Mesothelial cell of epicardium (in vitro differentiated cells): ENCODE measurements at regions not wholly inside any gene's neighbourhood (a gene's known extent, or its start where the extent isn't known, plus 50 kb on each side); places are given as distances from the start of the nearest gene placed in this dataset.

ENCODE experiments used
- DNase-seq, 2 experiments: peaks; one replicate each; pipeline ENCODE4 v3.0.0; 2021; ENCODE audit warnings: low spot score in 2 of 2; ENCODE audit not compliant: unreplicated experiment in 2 of 2
- H3K27ac Mint-ChIP-seq: 2 replicates; pipeline ENCODE4 v1.8.0; 2021; ENCODE audit warnings: mixed read lengths
- H3K27me3 Mint-ChIP-seq: 2 replicates; pipeline ENCODE4 v1.8.0; 2021; ENCODE audit warnings: low read depth, mixed read lengths
- H3K36me3 Mint-ChIP-seq: 2 replicates; pipeline ENCODE4 v1.8.0; 2021; ENCODE audit warnings: mixed read lengths
- H3K4me1 Mint-ChIP-seq: 2 replicates; pipeline ENCODE4 v1.8.0; 2021; ENCODE audit warnings: mixed read lengths
- H3K4me3 Mint-ChIP-seq: 2 replicates; pipeline ENCODE4 v1.8.0; 2021; ENCODE audit warnings: mild to moderate bottlenecking, moderate library complexity, mixed read lengths
- H3K9me3 Mint-ChIP-seq: 2 replicates; pipeline ENCODE4 v1.8.0; 2021; ENCODE audit warnings: mixed read lengths
- CTCF ChIP-seq: fragments of 200-600 bp; sonication (generic); IDR thresholded peaks from one replicate; pipeline ENCODE4 v1.5.0; 2021; ENCODE audit warnings: antibody characterized with exemption; ENCODE audit not compliant: unreplicated experiment

- Mint-ChIP-seq H3K9me3 (peaks cover 37% of the 10 kb centered on the region), H3K4me3 (no peak overlapping the region), H3K27me3 (no peaks in the 10 kb centered on the region)
These were observed 55.6 kb downstream of the PBDC1 start for GRCh38 chrX:76228499-76228898.

GRCh38 chrX:76248901-76249300 is 76.0 kb downstream of the PBDC1 start:
- H3K27me3 Mint-ChIP-seq, result no peaks in the 10 kb centered on the region
- H3K9me3 Mint-ChIP-seq, result peaks cover 4% of the 10 kb centered on the region
- no peak for DNase-seq
- H3K27ac Mint-ChIP-seq, result no peak overlapping the region
- H3K4me3 Mint-ChIP-seq, result no peak overlapping the region
- H3K36me3 Mint-ChIP-seq, result no peaks in the 10 kb centered on the region
- no peaks in the 10 kb centered on the region for H3K4me1 Mint-ChIP-seq
- TF ChIP-seq CTCF, result no peak

More at GRCh38 chrX:76228499-76228898, 55.6 kb downstream of the PBDC1 start:
- Mint-ChIP-seq H3K4me1 (no peaks in the 10 kb centered on the region), H3K27ac (no peak overlapping the region), H3K36me3 (no peaks in the 10 kb centered on the region)
- TF ChIP-seq CTCF, result no peak
- DNase-seq, result no peak

GRCh38 chrX:76253432-76253831 is 80.6 kb downstream of the PBDC1 start:
- Mint-ChIP-seq H3K27ac (no peak overlapping the region), H3K9me3 (peaks cover 8% of the 10 kb centered on the region), H3K36me3 (no peaks in the 10 kb centered on the region), H3K4me1 (no peaks in the 10 kb centered on the region), H3K27me3 (no peaks in the 10 kb centered on the region), H3K4me3 (no peak overlapping the region)
- DNase-seq, result no peak
- no peak for TF ChIP-seq CTCF

- Mint-ChIP-seq H3K4me3 (no peak overlapping the region), H3K4me1 (no peaks in the 10 kb centered on the region), H3K27me3 (no peaks in the 10 kb centered on the region), H3K36me3 (no peaks in the 10 kb centered on the region), H3K27ac (no peak overlapping the region), H3K9me3 (peaks cover 44% of the 10 kb centered on the region)
- peak; percentile 27 for TF ChIP-seq CTCF
- peak in 1 of 2 experiments; percentile 42 for DNase-seq
These were observed 106.1 kb downstream of the PBDC1 start for GRCh38 chrX:76279007-76279406.
